ENCODE measurements at regions not wholly inside any gene's neighbourhood (a gene's known extent, or its start where the extent isn't known, plus 50 kb on each side); places are given as distances from the start of the nearest gene placed in this dataset.

- TF ChIP-seq CEBPB (IDR thresholded peaks at IDR 0.05) (no peak), CREB1 (IDR thresholded peaks at IDR 0.05; ENCODE audit: low read depth) (no peak), MAX (IDR thresholded peaks at IDR 0.05) (no peak), TEAD4 (IDR thresholded peaks at IDR 0.05) (no peak), EP300 (IDR thresholded peaks at IDR 0.05; ENCODE audit: borderline replicate concordance) (no peak), RAD21 (IDR thresholded peaks at IDR 0.05; ENCODE audit: low read depth) (no peak)
- TF ChIP-seq, protein P1, sequence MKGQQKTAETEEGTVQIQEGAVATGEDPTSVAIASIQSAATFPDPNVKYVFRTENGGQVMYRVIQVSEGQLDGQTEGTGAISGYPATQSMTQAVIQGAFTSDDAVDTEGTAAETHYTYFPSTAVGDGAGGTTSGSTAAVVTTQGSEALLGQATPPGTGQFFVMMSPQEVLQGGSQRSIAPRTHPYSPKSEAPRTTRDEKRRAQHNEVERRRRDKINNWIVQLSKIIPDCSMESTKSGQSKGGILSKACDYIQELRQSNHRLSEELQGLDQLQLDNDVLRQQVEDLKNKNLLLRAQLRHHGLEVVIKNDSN (IDR thresholded peaks at IDR 0.05): no peak
These were observed 76.5 kb downstream of the PCDH18 start for GRCh38 chr4:137455647-137456321.

All from Ishikawa (cell line).